CD4-positive, alpha-beta memory T cell (primary cell): ENCODE measurements at regions not wholly inside any gene's neighbourhood (a gene's known extent, or its start where the extent isn't known, plus 50 kb on each side); places are given as distances from the start of the nearest gene placed in this dataset.

Experiments
- CTCF ChIA-PET: fragments of 350-600 bp; sonication (Branson Sonifier 250); formaldehyde crosslinking; loops from one replicate; lab custom pipeline; 2021; ENCODE audit warnings: inconsistent platforms; ENCODE audit not compliant: partially characterized antibody; lab: Charles Lee
- POLR2A ChIA-PET: fragments of 350-600 bp; sonication (Branson Sonifier 250); formaldehyde crosslinking; loops from one replicate; lab custom pipeline; 2021; ENCODE audit not compliant: partially characterized antibody; lab: Charles Lee
- DNase-seq, 5 donors: peaks; one replicate each; pipeline versions ENCODE4 v3.0.0 to v3.0.0-alpha.2; 2020 to 2022; ENCODE audit warnings: mixed read lengths in 1 of 5
- H3K27ac ChIP-seq: one replicate; pipeline ENCODE4 v1.7.0; 2013; ENCODE audit warnings: low read depth, low read length
- H3K27me3 ChIP-seq: 2 replicates; pipeline ENCODE4 v1.7.0; 2013; ENCODE audit warnings: mild to moderate bottlenecking, low read length, moderate library complexity; ENCODE audit not compliant: insufficient read depth
- H3K36me3 ChIP-seq: 2 replicates; pipeline ENCODE4 v1.7.0; 2013; ENCODE audit warnings: mild to moderate bottlenecking, low read length, moderate library complexity; ENCODE audit not compliant: insufficient read depth
- H3K4me1 ChIP-seq: 2 replicates; pipeline ENCODE4 v1.7.0; 2013; ENCODE audit warnings: mild to moderate bottlenecking, low read length, moderate library complexity; ENCODE audit not compliant: insufficient read depth
- H3K4me3 ChIP-seq, 2 donors: one replicate each; pipeline ENCODE4 v1.7.0; 2013; ENCODE audit warnings: low read length in 2 of 2, mild to moderate bottlenecking in 1 of 2
- H3K9me3 ChIP-seq, 2 donors: one replicate each; pipeline ENCODE4 v1.7.0; 2013; ENCODE audit warnings: low read length in 2 of 2, control low read depth in 1 of 2; ENCODE audit not compliant: control insufficient read depth in 1 of 2
- H3K27ac Mint-ChIP-seq, 7 donors: one replicate each; pipeline ENCODE4 v1.8.0; 2020 to 2021; ENCODE audit warnings: mixed read lengths in 7 of 7, mild to moderate bottlenecking in 6 of 7, inconsistent platforms in 3 of 7, moderate library complexity in 3 of 7
- H3K27me3 Mint-ChIP-seq, 2 donors: one replicate each; pipeline ENCODE4 v1.8.0; 2020 to 2021; ENCODE audit warnings: mixed read lengths in 2 of 2
- H3K36me3 Mint-ChIP-seq, 2 donors: one replicate each; pipeline ENCODE4 v1.8.0; 2020 to 2021; ENCODE audit warnings: mixed read lengths in 2 of 2, inconsistent platforms in 1 of 2, mild to moderate bottlenecking in 1 of 2
- H3K4me1 Mint-ChIP-seq, 4 donors: one replicate each; pipeline ENCODE4 v1.8.0; 2020 to 2021; ENCODE audit warnings: mixed read lengths in 4 of 4, mild to moderate bottlenecking in 1 of 4
- H3K4me3 Mint-ChIP-seq, 8 donors: one replicate each; pipeline ENCODE4 v1.8.0; 2020 to 2021; ENCODE audit warnings: mixed read lengths in 8 of 8, mild to moderate bottlenecking in 7 of 8, moderate library complexity in 6 of 8, inconsistent platforms in 3 of 8
- H3K9me3 Mint-ChIP-seq, 8 donors: one replicate each; pipeline ENCODE4 v1.8.0; 2020 to 2021; ENCODE audit warnings: mixed read lengths in 8 of 8, mild to moderate bottlenecking in 5 of 8, inconsistent platforms in 3 of 8, moderate library complexity in 1 of 8
- intact Hi-C: fragments of 100-400 bp; cut with micrococcal nuclease; formaldehyde crosslinking; loops from one replicate; pipeline ENCODE4 v1.15.1; 2023

DNA sequence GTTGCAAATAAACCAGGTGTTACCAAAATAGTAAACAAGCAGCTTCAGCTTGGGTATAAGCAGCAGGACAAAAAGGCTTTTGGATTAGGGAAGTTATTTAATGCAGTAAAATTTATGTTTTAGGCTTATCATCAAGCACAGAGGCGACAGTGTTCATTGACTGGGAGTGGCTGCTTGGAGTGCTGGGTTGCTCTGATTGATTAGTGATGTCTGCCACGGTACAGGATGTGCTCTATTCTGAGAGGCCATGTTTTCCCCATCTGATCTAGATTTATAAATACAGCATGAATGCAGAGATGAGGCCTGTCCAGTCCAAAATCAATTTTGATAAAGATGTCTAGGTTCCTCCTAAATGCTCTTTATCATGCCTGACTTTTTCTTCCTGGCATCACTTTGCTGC is 83.5 kb downstream of the MAP1LC3B2 start:
- H3K27ac ChIP-seq: no peak overlapping the region
- H3K36me3 Mint-ChIP-seq: peaks cover 0 to 6% of the 10 kb centered on the region in 2 donors
- peak overlapping the region in 1 of 7 donors; percentile 6 for H3K27ac Mint-ChIP-seq
- H3K27me3 ChIP-seq: no peaks in the 10 kb centered on the region
- H3K36me3 ChIP-seq: no peaks in the 10 kb centered on the region
- H3K9me3 Mint-ChIP-seq: peaks cover 0 to 16% (median 3%) of the 10 kb centered on the region in 8 donors
- CTCF ChIA-PET: interaction anchor here (0.6 kb wide), 1 partner anchor 356 kb away, joined by 4 read pairs; no protein-coding TSS in a partner anchor
- no peak overlapping the region for H3K4me3 ChIP-seq
- intact Hi-C loops: no loop called here
- POLR2A ChIA-PET: no interaction called here
- peaks cover 6 to 13% of the 10 kb centered on the region in 2 donors for H3K27me3 Mint-ChIP-seq
- H3K9me3 ChIP-seq: no peaks in the 10 kb centered on the region
- H3K4me1 Mint-ChIP-seq: peaks cover 0 to 7% (median under 1%) of the 10 kb centered on the region in 4 donors
- no peaks in the 10 kb centered on the region for H3K4me1 ChIP-seq
- DNase-seq: no peak
- no peak overlapping the region for H3K4me3 Mint-ChIP-seq

- H3K9me3 ChIP-seq: no peaks in the 10 kb centered on the region
- ChIA-PET POLR2A (no interaction called here), CTCF (interaction anchor here (0.6 kb wide), 1 partner anchor 356 kb away, joined by 4 read pairs; no protein-coding TSS in a partner anchor)
- H3K27me3 ChIP-seq: no peaks in the 10 kb centered on the region
- Mint-ChIP-seq H3K36me3 (peaks cover 0 to 6% of the 10 kb centered on the region in 2 donors), H3K27ac (no peak overlapping the region), H3K9me3 (peaks cover 0 to 16% (median 3%) of the 10 kb centered on the region in 8 donors), H3K4me3 (no peak overlapping the region), H3K27me3 (peaks cover 5 to 13% of the 10 kb centered on the region in 2 donors), H3K4me1 (peaks cover 0 to 5% (median 0%) of the 10 kb centered on the region in 4 donors)
- H3K36me3 ChIP-seq: no peaks in the 10 kb centered on the region
- no peaks in the 10 kb centered on the region for H3K4me1 ChIP-seq
- DNase-seq: no peak
- intact Hi-C loops: no loop called here
- H3K4me3 ChIP-seq: no peak overlapping the region
- no peak overlapping the region for H3K27ac ChIP-seq
Measured at GRCh38 chr12:116642106-116642505, 82.9 kb downstream of the MAP1LC3B2 start.

DNA sequence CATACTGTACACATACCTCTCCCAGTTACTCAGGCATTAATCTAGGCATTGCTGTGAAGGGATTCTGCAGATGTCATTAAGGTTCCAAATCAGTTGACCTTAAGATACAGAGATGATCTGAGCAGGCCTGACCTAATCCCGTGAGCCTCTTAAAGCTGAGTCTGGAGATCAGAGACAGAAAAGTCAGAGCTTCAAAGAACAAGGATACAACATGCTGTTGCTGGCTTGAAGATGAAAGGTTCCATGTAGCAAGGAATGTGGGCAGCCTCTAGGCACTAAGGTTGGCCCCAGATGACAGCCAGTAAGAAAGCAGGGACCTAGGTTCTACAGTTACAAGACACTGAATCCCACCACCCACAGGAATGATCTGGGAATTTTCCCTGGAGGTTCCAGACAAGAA is 81.1 kb downstream of the MAP1LC3B2 start:
- Mint-ChIP-seq H3K27ac (no peak overlapping the region), H3K36me3 (peaks cover 0 to 6% of the 10 kb centered on the region in 2 donors), H3K27me3 (peaks cover 12 to 13% of the 10 kb centered on the region in 2 donors), H3K9me3 (peaks cover 0 to 16% (median 3%) of the 10 kb centered on the region in 8 donors), H3K4me3 (no peak overlapping the region), H3K4me1 (peaks cover 0 to 5% (median 0%) of the 10 kb centered on the region in 4 donors)
- Histone ChIP-seq H3K4me1 (no peaks in the 10 kb centered on the region), H3K9me3 (no peaks in the 10 kb centered on the region), H3K36me3 (no peaks in the 10 kb centered on the region), H3K4me3 (no peak overlapping the region), H3K27me3 (no peaks in the 10 kb centered on the region), H3K27ac (no peak overlapping the region)
- intact Hi-C loops: no loop called here
- CTCF ChIA-PET: no interaction called here
- POLR2A ChIA-PET: no interaction called here
- no peak for DNase-seq

DNA sequence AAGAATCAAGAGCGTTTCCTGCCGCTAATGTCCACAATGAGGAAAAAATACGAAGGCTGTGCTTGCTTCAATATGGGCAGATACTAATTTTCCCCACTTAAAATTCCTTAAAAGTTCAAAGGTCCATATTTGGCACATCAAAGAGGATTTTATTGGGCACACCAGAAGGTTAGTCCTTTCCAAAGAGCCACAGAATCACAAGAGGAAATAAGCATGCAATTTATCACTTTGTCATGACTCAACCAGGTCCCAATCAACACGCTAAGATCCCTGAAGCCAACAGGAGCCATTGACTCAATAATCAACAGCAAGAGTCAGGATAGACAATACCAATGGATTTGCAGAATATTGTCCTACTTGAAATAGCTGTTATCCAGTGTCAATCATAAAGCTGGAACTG is 80.6 kb downstream of the MAP1LC3B2 start:
- Mint-ChIP-seq H3K27ac (no peak overlapping the region), H3K4me3 (no peak overlapping the region), H3K9me3 (peaks cover 0 to 12% (median 2%) of the 10 kb centered on the region in 8 donors), H3K36me3 (peaks cover 0 to 2% of the 10 kb centered on the region in 2 donors), H3K27me3 (peaks cover 12 to 13% of the 10 kb centered on the region in 2 donors), H3K4me1 (peaks cover 0 to 5% (median 0%) of the 10 kb centered on the region in 4 donors)
- Histone ChIP-seq H3K27me3 (no peaks in the 10 kb centered on the region), H3K36me3 (no peaks in the 10 kb centered on the region), H3K4me1 (no peaks in the 10 kb centered on the region), H3K4me3 (no peak overlapping the region), H3K27ac (no peak overlapping the region), H3K9me3 (no peaks in the 10 kb centered on the region)
- intact Hi-C loops: no loop called here
- ChIA-PET CTCF (no interaction called here), POLR2A (no interaction called here)
- no peak for DNase-seq

DNA sequence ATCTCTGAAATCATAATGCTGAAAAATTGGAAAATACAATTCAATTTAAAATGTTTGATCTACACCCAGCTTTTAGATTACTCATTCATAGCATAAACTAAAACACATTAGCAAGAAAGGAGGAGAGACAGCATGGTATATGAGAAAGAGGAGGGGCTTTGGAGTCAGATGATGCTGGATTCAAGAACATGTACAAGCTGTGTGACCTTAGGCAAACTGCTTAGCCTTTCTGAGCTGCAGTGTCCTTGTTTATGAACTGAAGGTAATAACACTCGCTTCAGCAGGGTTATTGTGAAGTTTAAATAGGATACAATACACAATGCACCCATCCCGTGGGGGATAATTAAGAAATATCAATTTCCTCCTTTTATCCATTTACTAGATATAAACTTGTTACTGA is 79.2 kb downstream of the MAP1LC3B2 start:
- Histone ChIP-seq H3K4me3 (no peak overlapping the region), H3K27ac (no peak overlapping the region), H3K36me3 (no peaks in the 10 kb centered on the region), H3K27me3 (no peaks in the 10 kb centered on the region), H3K4me1 (no peaks in the 10 kb centered on the region), H3K9me3 (no peaks in the 10 kb centered on the region)
- ChIA-PET CTCF (no interaction called here), POLR2A (no interaction called here)
- H3K27me3 Mint-ChIP-seq: peaks cover 17 to 19% of the 10 kb centered on the region in 2 donors
- peaks cover 0 to 4% (median 0%) of the 10 kb centered on the region in 8 donors for H3K9me3 Mint-ChIP-seq
- H3K4me3 Mint-ChIP-seq: no peak overlapping the region
- intact Hi-C loops: no loop called here
- no peaks in the 10 kb centered on the region for H3K36me3 Mint-ChIP-seq
- no peak overlapping the region for H3K27ac Mint-ChIP-seq
- DNase-seq: no peak
- H3K4me1 Mint-ChIP-seq: peaks cover 0 to 5% (median 0%) of the 10 kb centered on the region in 4 donors

DNA sequence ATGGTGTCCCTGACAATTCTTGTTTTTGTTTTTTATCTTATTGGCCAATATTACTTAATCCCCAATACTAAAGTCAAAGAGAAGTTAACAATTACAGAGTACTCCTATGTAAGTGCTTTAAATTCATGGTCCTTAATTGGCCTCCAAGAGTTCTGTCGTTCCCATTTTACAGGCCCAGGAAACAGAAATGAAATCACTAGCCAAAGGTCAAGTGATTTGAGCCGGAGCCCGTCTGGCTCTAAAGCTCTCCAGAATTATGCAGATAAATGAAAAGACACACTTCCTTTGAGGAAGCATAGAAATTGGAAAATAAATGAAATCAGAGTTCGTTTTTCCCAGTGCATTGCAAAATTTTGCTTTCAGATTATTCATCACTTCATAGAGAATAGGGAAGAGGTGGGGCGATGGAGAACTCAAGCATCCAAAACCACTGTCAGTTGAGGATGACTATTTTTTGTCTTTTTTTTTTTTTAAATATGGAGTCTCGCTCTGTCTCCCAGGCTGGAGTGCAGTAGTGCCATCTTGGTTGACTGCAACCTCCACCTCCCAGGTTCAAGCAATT is 78.5 kb downstream of the MAP1LC3B2 start:
- peaks cover 0 to 3% (median 0%) of the 10 kb centered on the region in 4 donors for H3K4me1 Mint-ChIP-seq

GRCh38 chr12:116636608-116637519 is 77.7 kb downstream of the MAP1LC3B2 start:
- H3K27ac Mint-ChIP-seq: no peak overlapping the region
- intact Hi-C loops: no loop called here
- no peaks in the 10 kb centered on the region for H3K4me1 Mint-ChIP-seq
- ChIA-PET POLR2A (no interaction called here), CTCF (no interaction called here)
- no peaks in the 10 kb centered on the region for H3K27me3 ChIP-seq
- no peaks in the 10 kb centered on the region for H3K9me3 Mint-ChIP-seq
- no peaks in the 10 kb centered on the region for H3K36me3 ChIP-seq
- no peak overlapping the region for H3K4me3 Mint-ChIP-seq
- peaks cover 23 to 26% of the 10 kb centered on the region in 2 donors for H3K27me3 Mint-ChIP-seq
- H3K27ac ChIP-seq: no peak overlapping the region
- no peaks in the 10 kb centered on the region for H3K9me3 ChIP-seq
- no peak for DNase-seq
- no peaks in the 10 kb centered on the region for H3K4me1 ChIP-seq
- no peaks in the 10 kb centered on the region for H3K36me3 Mint-ChIP-seq
- H3K4me3 ChIP-seq: no peak overlapping the region

More for the DNA sequence above, 78.5 kb downstream of the MAP1LC3B2 start:
- Histone ChIP-seq H3K27ac (no peak overlapping the region), H3K36me3 (no peaks in the 10 kb centered on the region), H3K4me3 (no peak overlapping the region), H3K9me3 (no peaks in the 10 kb centered on the region), H3K27me3 (no peaks in the 10 kb centered on the region), H3K4me1 (no peaks in the 10 kb centered on the region)
- intact Hi-C loops: no loop called here
- no peak overlapping the region for H3K4me3 Mint-ChIP-seq
- ChIA-PET CTCF (no interaction called here), POLR2A (no interaction called here)
- H3K27me3 Mint-ChIP-seq: peaks cover 23 to 26% of the 10 kb centered on the region in 2 donors
- no peaks in the 10 kb centered on the region for H3K36me3 Mint-ChIP-seq
- H3K27ac Mint-ChIP-seq: no peak overlapping the region
- DNase-seq: no peak
- peaks cover 0 to 4% (median 0%) of the 10 kb centered on the region in 8 donors for H3K9me3 Mint-ChIP-seq
